Peyer's patch (tissue), 4 donors: ENCODE measurements at regions not wholly inside any gene's neighbourhood (a gene's known extent, or its start where the extent isn't known, plus 50 kb on each side); places are given as distances from the start of the nearest gene placed in this dataset.

ENCODE experiments used
- POLR2A ChIP-seq, 2 donors: fragments of 450-650 bp; IDR thresholded peaks; one replicate each; pipeline ENCODE4 v1.5.1; 2017; ENCODE audit warnings: antibody characterized with exemption in 2 of 2, mild to moderate bottlenecking in 2 of 2, moderate library complexity in 2 of 2
- TF ChIP-seq, protein P1 (sequence below), 6 experiments: fragments of 450-650 bp in 4 of 6; fragments of 200-600 bp in 2 of 6; sonication (generic) in 1 of 6; IDR thresholded peaks; one replicate each; pipeline ENCODE4 v1.5.1; 2017 to 2019; ENCODE audit warnings: antibody characterized with exemption in 6 of 6, mild to moderate bottlenecking in 3 of 6, moderate library complexity in 1 of 6

DNA sequence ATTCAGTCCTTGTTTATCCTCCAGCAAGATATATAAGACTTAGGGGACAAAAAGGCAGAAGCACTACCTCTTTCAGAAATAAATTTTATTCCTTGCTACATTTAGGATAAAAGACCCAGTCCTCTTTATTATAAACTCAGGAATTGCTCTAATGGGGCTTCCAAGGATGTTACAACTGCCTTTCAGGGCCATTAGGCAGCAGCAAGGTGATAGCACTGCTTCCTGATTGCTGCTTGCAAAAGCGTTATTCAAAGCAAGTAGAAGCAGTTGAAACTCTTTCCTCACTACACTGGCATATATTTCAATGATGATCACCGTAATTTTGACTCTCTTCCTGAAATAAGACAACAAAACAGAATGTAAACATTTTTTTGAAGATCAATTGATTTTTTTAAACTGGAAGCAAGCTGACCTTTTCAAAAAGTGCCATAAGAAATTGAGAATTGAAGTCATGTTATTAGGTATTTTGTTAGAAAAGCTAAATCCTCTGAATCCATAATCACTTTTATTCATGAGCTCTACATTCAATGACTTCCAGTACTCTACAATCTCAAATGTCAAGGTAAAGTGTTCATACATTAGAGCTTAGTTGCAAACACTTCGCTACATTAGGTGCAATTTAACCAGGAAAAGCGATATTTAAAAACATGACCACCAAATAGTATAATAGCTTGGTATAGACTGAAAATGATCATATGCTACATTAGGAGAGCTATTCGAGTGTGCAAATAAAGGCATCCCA is 233.4 kb upstream of the SYT10 start:
- TF ChIP-seq, protein P1, sequence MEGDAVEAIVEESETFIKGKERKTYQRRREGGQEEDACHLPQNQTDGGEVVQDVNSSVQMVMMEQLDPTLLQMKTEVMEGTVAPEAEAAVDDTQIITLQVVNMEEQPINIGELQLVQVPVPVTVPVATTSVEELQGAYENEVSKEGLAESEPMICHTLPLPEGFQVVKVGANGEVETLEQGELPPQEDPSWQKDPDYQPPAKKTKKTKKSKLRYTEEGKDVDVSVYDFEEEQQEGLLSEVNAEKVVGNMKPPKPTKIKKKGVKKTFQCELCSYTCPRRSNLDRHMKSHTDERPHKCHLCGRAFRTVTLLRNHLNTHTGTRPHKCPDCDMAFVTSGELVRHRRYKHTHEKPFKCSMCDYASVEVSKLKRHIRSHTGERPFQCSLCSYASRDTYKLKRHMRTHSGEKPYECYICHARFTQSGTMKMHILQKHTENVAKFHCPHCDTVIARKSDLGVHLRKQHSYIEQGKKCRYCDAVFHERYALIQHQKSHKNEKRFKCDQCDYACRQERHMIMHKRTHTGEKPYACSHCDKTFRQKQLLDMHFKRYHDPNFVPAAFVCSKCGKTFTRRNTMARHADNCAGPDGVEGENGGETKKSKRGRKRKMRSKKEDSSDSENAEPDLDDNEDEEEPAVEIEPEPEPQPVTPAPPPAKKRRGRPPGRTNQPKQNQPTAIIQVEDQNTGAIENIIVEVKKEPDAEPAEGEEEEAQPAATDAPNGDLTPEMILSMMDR (IDR thresholded peaks at IDR 0.05), result no peak
- no peak for TF ChIP-seq POLR2A (IDR thresholded peaks at IDR 0.05)
